Right forelimb (tissue), 1 donor: ENCODE measurements at regions not wholly inside any gene's neighbourhood (a gene's known extent, or its start where the extent isn't known, plus 50 kb on each side); places are given as distances from the start of the nearest gene placed in this dataset.
"Not testable (repeated sequence)": the region's sequence is repeated elsewhere in the genome, so short reads cannot be mapped to it uniquely, and the experiment has no call there.

Source experiments
- DNase-seq: peaks from one replicate; pipeline ENCODE4 v3.0.0-alpha.2; 2018

DNA sequence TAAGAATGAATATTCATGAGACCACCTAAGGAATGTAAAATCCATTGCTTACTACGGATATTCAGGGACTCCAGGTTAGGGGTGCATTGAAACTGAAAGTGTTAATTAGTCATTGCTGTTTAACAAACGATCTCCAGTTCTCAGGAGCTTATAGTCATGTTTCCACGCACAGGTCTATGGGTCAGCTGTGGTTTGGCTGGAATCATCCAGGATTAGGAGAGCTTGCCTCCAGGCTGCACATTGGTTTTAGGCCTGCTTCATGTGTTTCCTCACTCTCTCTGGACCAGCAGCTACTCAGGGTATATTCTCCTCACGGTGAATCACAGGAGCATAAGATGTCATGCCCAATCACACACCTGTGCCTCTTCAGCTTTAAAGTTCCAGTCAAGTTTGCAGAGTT lies 98.9 kb downstream of the ATXN3L start:
- no peak for DNase-seq

DNA sequence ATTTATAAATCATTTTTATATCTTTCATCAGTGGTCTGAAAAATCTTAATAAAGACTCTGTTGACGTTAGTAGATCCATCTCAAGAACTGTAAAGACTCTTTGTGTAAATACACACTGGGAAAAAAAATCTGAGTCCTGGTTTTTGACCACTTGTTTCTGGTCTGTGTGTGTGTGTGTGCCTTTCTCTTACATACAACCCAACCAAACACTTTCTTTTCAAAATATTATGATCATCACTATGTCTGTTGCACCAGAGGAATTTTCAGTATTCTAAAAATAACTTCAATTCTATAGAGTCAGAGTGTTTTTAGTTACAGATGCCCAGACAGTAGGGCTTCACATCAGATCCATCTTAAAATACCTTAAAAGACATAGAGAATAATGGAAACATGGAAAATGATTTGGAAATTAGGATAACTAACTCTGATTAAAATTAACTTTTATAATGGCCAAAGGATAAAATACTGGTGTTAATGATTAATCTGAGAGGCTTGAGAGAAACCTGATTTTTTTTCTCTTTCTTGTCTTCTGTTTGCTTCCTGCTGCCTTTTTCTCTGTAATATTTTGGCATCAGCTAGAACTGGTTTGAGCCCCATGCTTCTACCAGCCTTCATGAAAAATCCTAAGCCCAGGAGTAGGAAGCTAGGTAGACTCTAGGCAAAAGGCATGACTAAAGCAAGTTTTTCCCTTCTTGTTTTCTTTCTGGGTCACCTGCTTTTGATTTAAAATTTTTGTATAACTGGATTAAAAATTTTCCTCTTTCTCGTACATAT lies 99.7 kb downstream of the ATXN3L start:
- no peak for DNase-seq

DNA sequence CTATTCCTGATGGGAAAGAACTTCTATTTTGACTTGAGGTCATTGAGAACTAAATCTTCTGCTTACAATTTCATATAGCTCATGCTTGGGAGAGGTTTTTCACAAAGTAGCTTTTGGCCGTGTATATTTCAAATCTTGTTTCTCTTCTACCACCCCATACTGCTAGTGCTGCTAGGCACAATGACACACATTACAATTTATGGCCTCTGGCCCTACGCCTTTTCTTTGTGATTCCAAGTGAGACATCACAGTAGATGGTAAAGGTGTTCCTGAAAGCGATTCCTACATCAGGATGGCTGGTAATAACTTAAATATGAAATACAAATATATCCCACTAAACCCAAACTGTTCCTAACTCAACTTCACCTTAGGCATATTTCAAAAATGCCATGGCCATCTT lies 101.1 kb downstream of the ATXN3L start:
- DNase-seq, result no peak

DNA sequence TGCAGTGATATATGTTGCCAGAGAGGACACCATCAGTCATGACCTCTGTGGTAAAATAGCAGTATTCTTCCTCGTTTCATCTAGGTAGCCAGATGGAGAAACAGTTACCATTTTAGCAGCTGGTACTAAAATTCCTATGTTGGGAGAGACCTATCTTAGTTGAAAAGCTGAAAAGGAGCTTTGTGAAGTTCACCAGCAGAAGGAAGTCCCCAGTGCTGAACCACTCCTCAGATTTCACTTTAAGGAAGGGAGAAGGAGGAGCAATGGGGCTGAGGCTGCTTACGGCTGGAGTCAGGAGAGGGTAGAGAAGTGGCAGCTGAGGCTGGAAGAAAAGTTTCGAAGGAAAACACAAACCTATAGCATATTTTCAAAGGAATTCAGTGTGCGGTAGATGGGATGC lies 103.7 kb downstream of the ATXN3L start:
- DNase-seq, result no peak

DNA sequence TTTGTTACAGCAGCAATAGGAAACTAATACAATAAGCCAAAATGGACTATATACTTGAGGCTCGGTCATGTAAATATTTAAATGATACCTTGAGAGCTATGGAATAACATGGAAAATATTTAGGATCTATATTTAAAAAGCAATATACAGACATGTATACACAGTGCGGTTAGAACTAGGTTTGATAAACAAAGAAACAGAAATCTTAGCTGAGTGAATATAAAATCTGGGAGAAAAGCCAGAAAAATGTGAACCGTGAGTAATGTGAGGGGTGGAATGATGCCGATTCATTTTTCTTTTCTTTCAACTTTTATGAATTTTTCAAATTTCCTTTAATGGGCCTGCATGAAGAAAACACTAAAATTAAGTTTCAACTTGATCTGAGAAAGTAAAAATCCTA lies 104.1 kb downstream of the ATXN3L start:
- no peak for DNase-seq

DNA sequence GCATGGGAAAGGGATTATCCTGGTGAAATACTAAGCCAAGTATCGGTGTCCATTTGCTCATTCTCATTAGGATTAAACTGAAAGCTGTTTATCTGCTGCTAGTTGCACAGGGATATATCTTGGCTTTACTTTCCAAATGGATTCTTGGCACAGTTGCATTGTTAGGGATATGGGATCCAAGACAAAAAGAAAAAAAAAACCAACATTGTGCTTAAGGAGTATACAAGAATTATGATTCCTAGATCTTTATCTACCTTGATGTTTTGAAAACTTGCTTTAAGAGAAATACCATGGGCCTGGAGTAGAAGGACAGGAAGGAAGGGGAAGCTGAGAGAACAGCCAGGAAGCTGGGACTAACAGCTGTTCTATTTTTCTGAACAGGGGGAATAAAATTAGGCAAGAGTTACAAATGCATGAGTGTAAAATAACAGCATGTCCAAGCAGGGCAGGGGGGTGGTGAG lies 107.6 kb downstream of the ATXN3L start:
- no peak for DNase-seq

DNA sequence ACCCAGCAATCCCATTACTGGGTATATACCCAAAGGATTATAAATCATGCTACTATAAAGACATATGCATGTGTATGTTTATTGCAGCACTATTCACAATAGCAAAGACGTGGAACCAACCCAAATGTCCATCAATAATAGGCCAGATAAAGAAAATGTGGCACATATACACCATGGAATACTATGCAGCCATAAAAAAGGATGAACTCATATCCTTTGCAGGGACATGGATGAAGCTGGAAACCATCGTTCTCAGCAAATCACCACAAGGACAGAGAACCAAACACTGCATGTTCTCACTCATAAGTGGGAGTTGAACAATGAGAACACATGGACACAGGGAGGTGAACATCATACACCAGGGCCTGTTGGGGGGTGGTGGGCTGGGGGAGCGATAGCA lies 109.7 kb downstream of the ATXN3L start:
- DNase-seq, result not testable (repeated sequence)

DNA sequence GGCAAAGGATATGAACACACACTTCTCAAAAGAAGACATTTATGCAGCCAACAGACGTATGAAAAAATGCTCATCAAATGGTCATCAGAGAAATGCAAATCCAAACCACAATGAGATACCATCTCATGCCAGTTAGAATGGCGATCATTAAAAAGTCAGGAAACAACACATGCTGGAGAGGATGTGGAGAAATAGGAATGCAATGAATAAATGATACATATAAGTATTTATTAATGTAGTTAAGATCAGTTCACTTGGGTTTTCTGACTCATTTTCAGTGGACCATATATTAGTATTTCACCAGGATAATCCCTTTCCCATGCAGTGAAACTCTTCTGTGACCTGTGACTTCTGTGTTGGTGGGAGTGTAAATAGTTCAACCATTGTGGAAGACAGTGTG lies 110.1 kb downstream of the ATXN3L start:
- not testable (repeated sequence) for DNase-seq

DNA sequence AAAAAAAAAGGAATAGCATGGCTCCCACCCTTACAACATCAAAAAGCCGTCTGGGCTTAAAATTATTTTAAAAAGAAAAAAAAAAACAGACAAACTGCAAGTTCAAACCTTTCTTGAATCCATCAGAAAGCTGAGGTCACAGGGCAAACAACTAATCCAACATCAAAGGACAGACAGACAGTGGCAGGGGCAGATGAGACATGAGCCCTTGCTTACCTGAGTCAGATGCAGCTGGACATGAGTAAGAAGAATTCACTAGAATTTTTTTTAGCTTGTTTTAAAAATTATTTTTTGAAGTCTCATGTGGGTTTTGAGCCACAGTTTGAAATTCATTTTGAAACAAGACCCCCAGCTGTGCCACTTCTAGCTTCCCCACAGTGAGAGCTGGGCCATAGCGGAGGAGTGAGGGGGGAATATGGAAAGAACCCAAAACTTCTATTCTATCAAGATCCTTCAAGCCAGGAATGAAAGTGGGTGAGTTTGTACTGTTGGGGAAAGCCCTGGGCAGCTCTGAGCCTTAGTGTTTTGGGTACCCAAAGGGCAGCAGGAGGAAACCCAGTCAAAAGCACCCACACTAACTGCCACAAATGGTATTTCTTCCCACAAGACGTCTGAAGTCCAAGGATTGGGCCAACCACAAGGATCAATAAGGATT lies 111.4 kb downstream of the ATXN3L start:
- DNase-seq, result no peak

DNA sequence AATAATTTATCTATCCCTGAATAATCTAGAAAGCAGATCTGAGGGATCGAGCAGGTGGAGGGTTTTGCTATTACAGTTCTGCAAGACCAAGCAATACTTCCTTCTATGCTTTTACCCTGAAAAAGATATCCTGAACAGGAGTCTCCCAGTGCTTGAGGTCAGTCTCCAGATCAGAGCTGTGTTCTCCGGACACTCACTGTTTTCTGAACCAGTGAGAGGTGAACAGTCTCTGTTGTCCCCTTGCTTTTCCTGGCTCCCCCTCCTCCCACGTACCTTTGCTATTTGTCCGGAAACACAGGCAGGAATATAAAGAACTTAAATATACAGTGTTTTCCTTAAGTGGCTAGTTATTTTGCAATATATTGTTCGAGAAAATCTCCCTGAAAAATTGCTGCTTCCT lies 116.6 kb downstream of the ATXN3L start:
- DNase-seq, result no peak

DNA sequence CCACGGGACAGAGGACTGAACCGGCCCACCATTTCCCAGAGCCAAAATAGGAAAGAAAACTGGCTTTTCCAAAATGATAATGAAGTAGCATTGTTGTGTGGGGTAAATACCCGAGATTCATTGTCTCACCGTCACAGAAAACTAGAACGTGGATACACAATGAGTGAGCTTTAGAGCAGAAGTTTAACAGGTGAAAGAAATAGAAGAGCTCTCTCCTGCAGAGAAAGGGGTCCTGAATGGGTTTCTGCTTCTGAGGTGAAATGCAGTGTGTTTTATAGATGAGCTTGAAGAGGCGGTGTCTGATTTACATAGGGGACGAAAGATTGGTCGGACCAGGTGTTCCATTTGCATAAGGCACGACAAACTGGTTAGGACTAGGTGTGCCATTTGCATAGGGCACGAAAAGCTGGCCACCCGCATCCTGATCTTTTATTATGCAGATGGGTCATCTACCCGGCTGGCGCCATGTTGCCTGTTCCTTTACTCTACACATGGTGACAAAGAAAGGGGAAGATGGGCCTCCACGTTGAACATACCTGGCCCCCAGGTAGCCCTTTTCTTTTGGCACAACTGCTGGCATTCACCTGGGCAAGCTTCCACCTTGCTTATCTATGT lies 118.1 kb downstream of the ATXN3L start:
- DNase-seq, result no peak

DNA sequence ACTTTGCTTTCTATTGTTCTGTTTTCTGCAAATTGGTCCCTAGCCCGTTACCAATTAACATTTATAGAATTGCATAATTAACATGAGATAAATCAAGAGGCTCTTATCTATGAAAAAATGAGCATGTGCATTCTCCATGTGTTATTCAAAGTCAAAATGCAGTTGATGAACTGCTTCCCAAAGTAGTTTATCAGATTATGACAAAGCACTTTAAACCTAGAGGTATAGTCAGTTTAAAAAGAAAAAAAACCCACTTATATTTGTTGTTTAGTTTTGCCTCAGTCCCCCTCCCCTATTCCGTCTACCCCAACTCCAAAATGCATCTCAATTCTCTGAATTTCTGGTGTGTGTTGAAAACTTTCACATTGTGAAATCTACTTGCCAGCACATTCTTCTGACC lies 119.5 kb downstream of the ATXN3L start:
- DNase-seq, result no peak

DNA sequence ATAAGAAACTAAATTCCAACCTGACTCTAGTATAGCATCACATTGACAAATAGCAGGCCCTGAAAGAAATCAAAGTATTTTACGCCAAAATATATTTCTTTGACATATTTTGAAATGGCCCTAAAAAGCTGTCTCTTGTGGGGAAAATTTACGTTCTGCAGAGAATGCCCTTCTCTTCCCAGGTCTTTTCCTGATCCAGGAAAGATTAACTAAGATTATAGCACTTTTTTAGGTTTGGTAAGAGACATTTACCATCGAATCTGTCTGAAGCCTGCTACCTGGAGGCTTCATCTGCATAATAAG lies 121.1 kb downstream of the ATXN3L start:
- DNase-seq, result no peak

DNA sequence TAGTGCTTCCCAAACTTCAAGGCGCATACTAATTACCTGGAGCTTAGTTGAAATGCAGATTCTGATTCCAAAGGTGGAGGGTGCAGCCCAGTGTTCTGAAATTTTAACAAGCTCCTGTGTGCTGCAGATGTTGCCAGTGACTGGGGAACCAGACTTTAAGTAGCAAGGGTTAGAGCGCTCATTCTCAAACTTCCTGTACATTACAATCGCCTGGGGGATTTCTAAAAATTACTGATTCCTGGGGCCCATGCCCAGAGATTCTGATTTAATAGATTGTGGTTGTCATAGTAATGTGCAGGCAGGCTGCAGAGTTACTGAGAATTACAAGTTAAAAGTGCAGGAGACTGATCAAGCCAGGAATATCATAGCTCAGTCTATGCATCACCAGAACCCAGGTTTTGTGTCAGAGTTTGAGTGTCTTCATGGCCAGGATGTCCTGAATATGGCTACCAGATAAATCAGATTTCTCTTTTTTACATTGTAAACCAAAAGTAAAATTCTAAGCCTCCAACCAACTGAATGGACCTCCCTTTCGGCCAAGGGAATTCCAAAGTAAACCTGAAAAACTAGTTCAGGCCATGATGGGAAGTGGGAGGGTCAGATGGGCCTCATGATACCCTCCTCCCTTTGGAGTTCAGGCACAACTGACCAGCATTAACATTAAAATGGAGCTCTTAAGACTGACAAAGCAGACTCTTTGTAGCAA lies 121.6 kb downstream of the ATXN3L start:
- no peak for DNase-seq

DNA sequence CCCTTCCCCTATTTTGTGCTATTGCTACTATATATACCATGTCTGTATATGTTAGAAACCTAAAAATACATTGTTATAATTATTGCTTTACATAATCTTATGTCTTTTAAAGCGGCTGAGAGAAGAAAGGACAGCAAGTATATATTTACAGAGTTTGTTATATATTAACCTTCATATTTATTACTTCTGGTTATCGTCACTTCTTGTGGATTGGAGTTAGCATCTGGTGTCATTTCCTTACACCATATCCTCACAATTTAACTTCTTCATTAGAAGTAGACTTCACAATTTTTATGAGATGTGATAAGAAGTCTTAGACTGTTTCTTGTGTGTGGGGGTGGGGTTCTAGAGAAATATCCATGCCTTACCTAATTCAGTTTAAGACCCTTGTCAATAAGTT lies 123.1 kb downstream of the ATXN3L start:
- DNase-seq, result no peak

DNA sequence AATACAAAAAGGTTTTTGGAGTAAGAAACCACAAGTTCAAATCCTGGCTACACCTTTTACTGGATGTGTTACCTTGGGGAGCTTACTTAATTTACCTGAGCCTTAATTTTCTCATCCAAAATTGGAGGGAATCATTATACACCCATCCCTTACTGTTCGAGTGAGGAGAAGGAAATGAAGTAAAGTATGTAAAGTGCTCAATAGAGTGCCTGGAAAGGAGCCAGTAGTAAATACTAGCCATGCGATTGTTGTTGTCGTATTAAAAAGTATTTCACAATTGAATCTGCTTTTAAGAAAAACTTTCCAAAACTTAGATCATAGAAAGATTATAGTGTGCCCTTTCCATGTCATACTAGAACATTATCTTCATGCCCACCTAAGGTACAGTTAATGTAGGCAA lies 124.5 kb downstream of the ATXN3L start:
- no peak for DNase-seq

DNA sequence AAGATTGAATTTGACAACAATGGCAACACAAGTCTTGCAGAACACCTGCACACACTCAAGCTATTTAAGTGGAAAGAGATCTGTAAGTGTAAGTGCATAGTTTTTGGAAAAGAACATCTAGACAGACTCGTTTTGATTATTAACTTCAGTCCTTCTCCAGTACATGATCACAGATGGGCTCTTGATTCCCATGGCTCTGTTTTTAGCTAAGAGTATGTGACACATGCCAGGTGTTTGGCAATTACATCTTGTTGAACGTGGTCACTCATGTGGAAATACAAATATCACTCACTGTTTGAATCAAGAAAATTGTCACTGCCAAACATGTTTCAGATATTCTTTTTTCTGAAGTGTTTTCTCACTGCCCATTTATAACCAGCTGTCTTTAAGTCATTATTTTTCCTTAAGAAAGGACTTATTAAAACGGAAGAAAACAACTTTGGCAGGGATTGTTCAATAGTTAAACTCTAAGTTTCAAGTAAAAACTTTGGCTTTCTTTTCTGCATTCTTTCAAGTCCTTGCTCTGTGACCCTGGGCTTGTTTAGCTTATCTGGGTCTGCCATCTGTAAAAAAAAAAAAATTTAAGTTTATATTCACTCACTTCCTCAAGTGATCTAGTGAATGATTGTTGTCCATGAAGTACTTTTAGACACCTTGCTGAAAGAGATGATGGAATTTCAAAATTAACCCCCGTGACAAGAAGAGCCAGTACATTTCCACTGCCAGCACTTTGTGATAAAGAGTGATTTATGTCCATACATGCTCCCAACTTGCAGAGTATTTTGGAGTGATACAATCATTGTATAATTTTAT lies 125.4 kb downstream of the ATXN3L start:
- DNase-seq, result no peak

DNA sequence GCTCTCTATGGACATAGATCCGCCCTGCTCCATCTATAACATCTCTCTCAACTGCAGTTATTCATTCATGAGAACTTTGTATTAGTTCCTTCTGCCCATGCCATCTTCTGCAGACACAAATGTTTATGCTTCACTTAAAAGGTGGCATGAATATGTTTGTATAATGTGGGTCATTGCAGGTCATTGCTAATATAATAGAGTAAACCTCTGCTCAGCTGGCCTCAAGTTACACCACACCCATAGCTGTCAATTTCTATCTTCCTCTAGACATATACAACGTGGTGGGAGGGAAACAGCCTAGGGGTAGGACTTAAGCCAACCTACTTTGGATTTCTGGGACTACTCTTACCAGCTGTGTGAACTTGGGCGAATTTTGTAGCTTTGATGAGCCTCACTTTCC lies 129.8 kb downstream of the ATXN3L start:
- no peak for DNase-seq

DNA sequence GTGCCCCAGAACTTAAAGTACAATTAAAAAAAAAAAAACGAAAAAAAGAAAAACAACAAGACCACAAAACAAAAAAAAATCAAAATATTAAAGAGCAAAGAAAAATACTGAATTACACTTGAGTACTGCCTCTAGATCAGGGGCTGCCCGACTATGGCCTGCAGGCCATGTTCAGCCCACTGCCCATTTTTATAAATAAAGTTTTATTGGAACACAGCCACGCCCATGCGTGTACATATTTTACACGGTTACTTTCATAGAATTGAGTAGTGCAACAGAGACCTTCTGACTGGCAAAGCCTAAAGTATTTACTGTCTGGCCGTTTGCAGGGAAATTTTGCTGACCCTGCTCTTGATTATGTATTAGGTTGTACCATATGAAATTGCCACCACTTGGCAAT lies 130.5 kb downstream of the ATXN3L start:
- no peak for DNase-seq

DNA sequence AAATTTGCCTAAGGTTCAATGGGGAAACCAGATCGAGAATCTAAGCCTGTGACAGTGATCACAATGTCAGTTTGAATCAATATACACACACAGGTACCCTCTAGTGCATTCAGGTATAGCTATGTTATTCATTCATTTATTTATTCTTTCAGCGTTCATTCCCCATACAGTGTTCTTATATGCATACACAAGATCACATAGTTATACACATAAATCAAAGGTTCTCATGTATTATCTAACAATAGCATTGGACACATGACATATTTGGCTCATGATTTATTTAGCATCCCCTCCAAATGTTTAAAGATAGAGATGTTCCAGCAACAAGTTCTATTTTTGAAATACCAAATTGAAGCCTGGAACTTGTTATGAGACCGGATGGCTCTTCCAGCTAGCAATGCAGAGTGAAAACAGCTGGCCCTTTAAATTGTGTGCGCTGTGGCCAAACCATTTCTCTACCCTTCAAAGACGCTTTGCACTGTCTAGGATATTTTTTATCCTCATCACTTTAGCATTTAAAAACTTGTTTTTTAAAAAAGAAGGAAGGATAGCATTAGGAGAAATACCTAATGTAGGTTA lies 131.0 kb downstream of the ATXN3L start:
- DNase-seq, result no peak

DNA sequence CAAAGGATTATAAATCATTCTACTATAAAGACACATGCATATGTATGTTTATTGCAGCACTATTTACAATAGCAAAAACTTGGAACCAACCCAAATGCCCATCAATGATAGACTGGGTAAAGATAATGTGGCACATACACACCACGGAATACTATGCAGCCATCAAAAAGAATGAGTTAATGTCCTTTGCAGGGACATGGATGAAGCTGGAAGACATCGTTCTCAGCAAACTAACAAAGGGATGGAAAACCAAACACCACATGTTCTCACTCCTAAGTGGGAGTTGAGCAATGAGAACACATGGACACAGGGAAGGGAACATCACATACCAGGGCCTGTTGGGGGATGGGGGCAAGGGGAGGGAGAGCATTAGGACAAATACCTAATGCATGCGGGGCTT lies 133.2 kb downstream of the ATXN3L start:
- not testable (repeated sequence) for DNase-seq

DNA sequence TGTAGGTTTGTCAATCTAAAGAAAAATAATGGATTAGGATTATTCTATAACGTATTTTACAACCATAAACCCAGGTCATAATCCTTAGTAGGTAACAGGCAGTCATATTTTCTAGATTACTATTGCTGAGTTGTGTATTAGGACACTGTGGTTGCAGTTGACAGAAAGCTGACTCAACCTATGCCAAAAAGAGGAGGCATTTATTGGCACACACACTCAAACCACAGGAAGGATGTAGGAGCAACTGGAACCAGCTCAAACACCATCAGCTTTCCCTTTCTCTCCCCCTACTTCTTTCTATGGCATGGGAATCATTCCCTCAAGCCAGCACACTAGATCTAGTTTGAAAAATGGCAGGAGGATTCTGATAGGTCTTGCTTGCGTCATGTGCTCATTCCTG lies 136.4 kb upstream of the FAM9C start:
- DNase-seq, result no peak

DNA sequence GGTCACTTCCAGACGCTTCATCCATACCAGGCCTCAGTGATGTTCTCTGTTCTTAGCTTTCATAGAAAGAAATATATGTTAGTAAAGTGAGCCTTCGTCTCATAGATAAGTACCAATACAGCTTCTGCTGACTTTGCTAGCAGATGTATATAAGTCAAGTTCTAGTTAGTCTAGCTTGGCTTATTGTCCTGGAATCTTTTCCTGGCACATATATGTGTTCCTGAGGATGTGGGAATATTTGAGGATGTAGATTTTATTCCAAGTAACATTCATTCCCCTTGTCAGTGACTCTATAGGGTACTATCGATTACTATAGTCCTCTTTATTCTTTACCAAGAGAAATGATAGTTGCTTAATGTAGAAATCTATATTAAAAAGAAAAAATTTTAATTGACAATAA lies 135.2 kb upstream of the FAM9C start:
- DNase-seq, result no peak
